Gastroesophageal sphincter (tissue), 4 donors: ENCODE measurements at regions not wholly inside any gene's neighbourhood (a gene's known extent, or its start where the extent isn't known, plus 50 kb on each side); places are given as distances from the start of the nearest gene placed in this dataset.

Source experiments
- ATAC-seq: fragments of 150-250 bp; one replicate; pipeline ENCODE4 v1.9.1; 2016; ENCODE audit warnings: mild to moderate bottlenecking, moderate library complexity
- H3K27ac ChIP-seq, 4 donors: fragments of 200-600 bp; sonication (generic) in 3 of 4; 1 replicate in 3 of 4; 2 replicates in 1 of 4; pipeline ENCODE4 v1.5.1; 2016 to 2019
- H3K27me3 ChIP-seq: fragments of 200-600 bp; sonication (generic); one replicate; pipeline ENCODE4 v1.5.1; 2019
- H3K36me3 ChIP-seq, 2 donors: fragments of 200-600 bp; sonication (generic); one replicate each; pipeline ENCODE4 v1.5.1; 2019; ENCODE audit warnings: control low read depth in 1 of 2
- H3K4me1 ChIP-seq, 3 donors: fragments of 200-600 bp; sonication (generic); 1 replicate in 2 of 3; 2 replicates in 1 of 3; pipeline ENCODE4 v1.5.1; 2016 to 2019; ENCODE audit warnings: control low read depth in 2 of 3
- H3K4me3 ChIP-seq, 2 donors: fragments of 200-600 bp; sonication (generic); one replicate each; pipeline ENCODE4 v1.5.1; 2019; ENCODE audit warnings: mild to moderate bottlenecking in 1 of 2, moderate library complexity in 1 of 2
- H3K9me3 ChIP-seq, 3 donors: fragments of 200-600 bp; sonication (generic); one replicate each; pipeline ENCODE4 v1.5.1; 2017 to 2019; ENCODE audit warnings: control low read depth in 2 of 3
- CTCF ChIP-seq, 4 experiments: fragments of 200-600 bp in 2 of 4; fragments of 450-650 bp in 2 of 4; sonication (generic) in 1 of 4; IDR thresholded peaks; one replicate each; pipeline ENCODE4 v1.5.1; 2017 to 2019; ENCODE audit warnings: antibody characterized with exemption in 4 of 4, mild to moderate bottlenecking in 2 of 4, moderate library complexity in 2 of 4
- EP300 ChIP-seq: sonication (generic); formaldehyde crosslinking; IDR thresholded peaks from one replicate; pipeline ENCODE4 v1.6.1; 2017; ENCODE audit warnings: antibody characterized with exemption, mild to moderate bottlenecking
- POLR2A ChIP-seq, 2 donors: fragments of 450-650 bp; IDR thresholded peaks; one replicate each; pipeline ENCODE4 v1.6.1; 2017; ENCODE audit warnings: antibody characterized with exemption in 2 of 2, mild to moderate bottlenecking in 2 of 2, moderate library complexity in 1 of 2
- POLR2AphosphoS5 ChIP-seq: sonication (generic); formaldehyde crosslinking; IDR thresholded peaks from one replicate; pipeline ENCODE4 v1.6.1; 2017; ENCODE audit warnings: antibody characterized with exemption
- WGBS, 2 donors: methylation state at CpG; one replicate each; pipeline ENCODE4 v1.1.5; 2018; ENCODE audit warnings: low coverage in 1 of 2; 5-methylcytosine and 5-hydroxymethylcytosine counted together

- Histone ChIP-seq H3K9me3 (no peaks in the 10 kb centered on the region), H3K27me3 (no peaks in the 10 kb centered on the region), H3K4me1 (peaks cover 0 to 8% (median 0%) of the 10 kb centered on the region in 3 donors), H3K27ac (no peak overlapping the region), H3K4me3 (no peak overlapping the region), H3K36me3 (no peaks in the 10 kb centered on the region)
- no peak for TF ChIP-seq EP300
- TF ChIP-seq CTCF (IDR thresholded peaks at IDR 0.05) = no peak
- TF ChIP-seq POLR2AphosphoS5 = no peak
- no peak for TF ChIP-seq POLR2A (IDR thresholded peaks at IDR 0.05)
- ATAC-seq = no peak
- WGBS, 2 donors = 85 to 86% methylated on average over 3 of the region's 3 CpGs
Observed at GRCh38 chr4:17091104-17091503, 192.7 kb upstream of the LDB2 start.

- WGBS, 2 donors = 79 to 83% methylated on average over 3 of the region's 3 CpGs
- no peaks in the 10 kb centered on the region for H3K36me3 ChIP-seq
- H3K4me1 ChIP-seq = peaks cover 0 to 8% (median 0%) of the 10 kb centered on the region in 3 donors
- H3K4me3 ChIP-seq = no peak overlapping the region
- TF ChIP-seq POLR2AphosphoS5 (no peak), CTCF (IDR thresholded peaks at IDR 0.05) (no peak), POLR2A (IDR thresholded peaks at IDR 0.05) (no peak), EP300 (no peak)
- no peak for ATAC-seq
- no peaks in the 10 kb centered on the region for H3K9me3 ChIP-seq
- H3K27ac ChIP-seq = no peak overlapping the region
- no peaks in the 10 kb centered on the region for H3K27me3 ChIP-seq
Observed at GRCh38 chr4:17090063-17090462, 191.6 kb upstream of the LDB2 start.

GRCh38 chr4:17085416-17085815, 187.0 kb upstream of the LDB2 start:
- no peaks in the 10 kb centered on the region for H3K9me3 ChIP-seq
- no peaks in the 10 kb centered on the region for H3K4me1 ChIP-seq
- H3K27me3 ChIP-seq = no peaks in the 10 kb centered on the region
- no peak overlapping the region for H3K4me3 ChIP-seq
- ATAC-seq = no peak
- H3K36me3 ChIP-seq = no peaks in the 10 kb centered on the region
- 90 to 95% methylated on average over 2 to 5 of the region's 5 CpGs for WGBS, 2 donors
- TF ChIP-seq POLR2A (IDR thresholded peaks at IDR 0.05) (no peak), POLR2AphosphoS5 (no peak), CTCF (IDR thresholded peaks at IDR 0.05) (no peak), EP300 (no peak)
- H3K27ac ChIP-seq = no peak overlapping the region

GRCh38 chr4:17082186-17082585, 183.7 kb upstream of the LDB2 start:
- 89 to 92% methylated on average over 4 of the region's 4 CpGs for WGBS, 2 donors
- ATAC-seq = no peak

More at GRCh38 chr4:17082186-17082585, 183.7 kb upstream of the LDB2 start:
- Histone ChIP-seq H3K36me3 (no peaks in the 10 kb centered on the region), H3K27ac (no peak overlapping the region), H3K27me3 (no peaks in the 10 kb centered on the region), H3K4me1 (no peaks in the 10 kb centered on the region), H3K4me3 (no peak overlapping the region), H3K9me3 (no peaks in the 10 kb centered on the region)
- TF ChIP-seq EP300 (no peak), POLR2AphosphoS5 (no peak), CTCF (IDR thresholded peaks at IDR 0.05) (no peak), POLR2A (IDR thresholded peaks at IDR 0.05) (no peak)
